ENCODE measurements at regions not wholly inside any gene's neighbourhood (a gene's known extent, or its start where the extent isn't known, plus 50 kb on each side); places are given as distances from the start of the nearest gene placed in this dataset.

DNA sequence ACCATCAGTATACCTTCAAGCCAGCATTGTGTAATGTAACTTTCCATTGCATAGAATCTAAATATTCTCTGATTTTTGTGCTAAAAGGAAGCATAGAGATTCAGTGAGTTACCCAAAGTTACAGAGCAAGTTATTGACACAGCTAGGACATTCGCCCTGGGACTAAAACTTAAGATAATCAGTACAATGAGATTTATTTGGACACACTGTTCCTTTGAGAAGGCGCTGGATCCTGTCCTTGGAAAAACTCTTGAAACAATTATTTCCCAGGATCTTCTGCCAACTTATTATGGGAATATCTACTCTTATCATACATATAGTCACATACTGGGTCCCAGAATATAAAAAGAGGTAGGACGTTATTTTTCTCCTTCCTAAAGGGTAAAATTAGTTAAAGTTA lies 392.0 kb downstream of the UBE2NL start (continued):
- TF ChIP-seq JUN (CRISPR knock-in tag; IDR thresholded peaks at IDR 0.05) (no peak), CREB1 (CRISPR knock-in tag; IDR thresholded peaks at IDR 0.05) (no peak)
- TF ChIP-seq, protein P1, sequence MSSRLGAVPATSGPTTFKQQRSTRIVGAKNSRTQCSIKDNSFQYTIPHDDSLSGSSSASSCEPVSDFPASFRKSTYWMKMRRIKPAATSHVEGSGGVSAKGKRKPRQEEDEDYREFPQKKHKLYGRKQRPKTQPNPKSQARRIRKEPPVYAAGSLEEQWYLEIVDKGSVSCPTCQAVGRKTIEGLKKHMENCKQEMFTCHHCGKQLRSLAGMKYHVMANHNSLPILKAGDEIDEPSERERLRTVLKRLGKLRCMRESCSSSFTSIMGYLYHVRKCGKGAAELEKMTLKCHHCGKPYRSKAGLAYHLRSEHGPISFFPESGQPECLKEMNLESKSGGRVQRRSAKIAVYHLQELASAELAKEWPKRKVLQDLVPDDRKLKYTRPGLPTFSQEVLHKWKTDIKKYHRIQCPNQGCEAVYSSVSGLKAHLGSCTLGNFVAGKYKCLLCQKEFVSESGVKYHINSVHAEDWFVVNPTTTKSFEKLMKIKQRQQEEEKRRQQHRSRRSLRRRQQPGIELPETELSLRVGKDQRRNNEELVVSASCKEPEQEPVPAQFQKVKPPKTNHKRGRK (CRISPR knock-in tag; IDR thresholded peaks at IDR 0.05; ENCODE audit: borderline replicate concordance) = no peak
- TF ChIP-seq, protein P2, sequence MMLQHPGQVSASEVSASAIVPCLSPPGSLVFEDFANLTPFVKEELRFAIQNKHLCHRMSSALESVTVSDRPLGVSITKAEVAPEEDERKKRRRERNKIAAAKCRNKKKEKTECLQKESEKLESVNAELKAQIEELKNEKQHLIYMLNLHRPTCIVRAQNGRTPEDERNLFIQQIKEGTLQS (CRISPR knock-in tag; conservative IDR thresholded peaks at IDR 0.05) = no peak

DNA sequence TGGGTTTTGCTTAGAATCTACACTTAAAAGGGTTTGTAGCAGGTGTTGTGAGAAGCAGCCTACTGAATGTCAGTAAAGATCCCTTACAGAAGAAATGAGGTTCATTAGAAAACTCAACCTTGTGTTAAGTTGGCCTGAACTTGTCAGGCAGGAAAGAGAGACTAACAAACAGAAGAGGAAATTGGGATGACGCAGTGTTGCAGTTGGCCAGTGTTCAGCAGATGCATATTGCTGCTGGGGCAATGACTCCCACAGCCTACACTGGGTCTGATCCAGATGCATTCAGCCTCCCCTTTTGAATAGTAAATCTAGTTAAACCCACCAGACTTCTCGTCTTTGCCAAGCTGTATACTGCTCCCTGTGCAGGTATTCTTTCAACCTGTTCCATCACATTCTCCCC lies 409.4 kb downstream of the UBE2NL start:
- TF ChIP-seq, protein P3, sequence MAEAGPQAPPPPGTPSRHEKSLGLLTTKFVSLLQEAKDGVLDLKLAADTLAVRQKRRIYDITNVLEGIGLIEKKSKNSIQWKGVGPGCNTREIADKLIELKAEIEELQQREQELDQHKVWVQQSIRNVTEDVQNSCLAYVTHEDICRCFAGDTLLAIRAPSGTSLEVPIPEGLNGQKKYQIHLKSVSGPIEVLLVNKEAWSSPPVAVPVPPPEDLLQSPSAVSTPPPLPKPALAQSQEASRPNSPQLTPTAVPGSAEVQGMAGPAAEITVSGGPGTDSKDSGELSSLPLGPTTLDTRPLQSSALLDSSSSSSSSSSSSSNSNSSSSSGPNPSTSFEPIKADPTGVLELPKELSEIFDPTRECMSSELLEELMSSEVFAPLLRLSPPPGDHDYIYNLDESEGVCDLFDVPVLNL (CRISPR knock-in tag; IDR thresholded peaks at IDR 0.05; ENCODE audit: borderline replicate concordance, low read depth) = no peak
- TF ChIP-seq, protein P4, sequence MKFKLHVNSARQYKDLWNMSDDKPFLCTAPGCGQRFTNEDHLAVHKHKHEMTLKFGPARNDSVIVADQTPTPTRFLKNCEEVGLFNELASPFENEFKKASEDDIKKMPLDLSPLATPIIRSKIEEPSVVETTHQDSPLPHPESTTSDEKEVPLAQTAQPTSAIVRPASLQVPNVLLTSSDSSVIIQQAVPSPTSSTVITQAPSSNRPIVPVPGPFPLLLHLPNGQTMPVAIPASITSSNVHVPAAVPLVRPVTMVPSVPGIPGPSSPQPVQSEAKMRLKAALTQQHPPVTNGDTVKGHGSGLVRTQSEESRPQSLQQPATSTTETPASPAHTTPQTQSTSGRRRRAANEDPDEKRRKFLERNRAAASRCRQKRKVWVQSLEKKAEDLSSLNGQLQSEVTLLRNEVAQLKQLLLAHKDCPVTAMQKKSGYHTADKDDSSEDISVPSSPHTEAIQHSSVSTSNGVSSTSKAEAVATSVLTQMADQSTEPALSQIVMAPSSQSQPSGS (CRISPR knock-in tag; IDR thresholded peaks at IDR 0.05; ENCODE audit: borderline replicate concordance, low read depth) = no peak
- peaks cover 41% of the 10 kb centered on the region for H3K36me3 Mint-ChIP-seq
- ATAC-seq = no peak
- peaks cover 4% of the 10 kb centered on the region for H3K27me3 Mint-ChIP-seq (ENCODE audit: low read depth)
- ChIA-PET POLR2A (no interaction called here), CTCF (no interaction called here)
- no peak overlapping the region for H3K4me3 Mint-ChIP-seq
- H3K9me3 Mint-ChIP-seq = peaks cover 72% of the 10 kb centered on the region
- H3K27ac Mint-ChIP-seq = no peak overlapping the region
- no peak for DNase-seq (ENCODE audit: low spot score)
- no peaks in the 10 kb centered on the region for H3K4me1 Mint-ChIP-seq

DNA sequence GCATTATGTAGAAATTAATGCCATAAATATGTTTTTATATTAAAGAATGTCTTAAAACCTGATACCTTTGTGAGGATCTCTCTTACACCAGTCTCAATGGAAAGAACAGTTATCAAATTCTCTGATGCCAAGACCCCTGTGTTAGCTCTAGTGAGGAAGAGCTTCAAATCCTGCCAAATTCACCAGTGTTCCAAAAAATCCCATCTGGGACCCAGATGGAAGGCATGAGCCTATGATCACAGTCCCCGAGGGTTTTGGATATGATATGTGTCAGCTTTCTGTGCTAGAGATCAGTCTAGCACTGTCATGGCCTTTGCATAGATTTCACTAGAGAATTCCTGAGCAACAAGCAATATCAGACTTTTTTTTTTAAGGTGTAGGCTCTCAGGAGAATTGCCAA lies 412.1 kb downstream of the UBE2NL start:
- CTCF ChIA-PET = no interaction called here
- Mint-ChIP-seq H3K36me3 (peaks cover 28% of the 10 kb centered on the region), H3K27me3 (ENCODE audit: low read depth) (no peaks in the 10 kb centered on the region; the same call in none of the 2 replicates), H3K4me3 (no peak overlapping the region), H3K9me3 (peaks cover 58% of the 10 kb centered on the region), H3K27ac (no peak overlapping the region), H3K4me1 (no peaks in the 10 kb centered on the region)
- no peak for DNase-seq (ENCODE audit: low spot score)
- ATAC-seq = no peak
- POLR2A ChIA-PET = no interaction called here
- TF ChIP-seq, protein P3 (CRISPR knock-in tag; IDR thresholded peaks at IDR 0.05; ENCODE audit: borderline replicate concordance, low read depth) = no peak
- TF ChIP-seq, protein P5, sequence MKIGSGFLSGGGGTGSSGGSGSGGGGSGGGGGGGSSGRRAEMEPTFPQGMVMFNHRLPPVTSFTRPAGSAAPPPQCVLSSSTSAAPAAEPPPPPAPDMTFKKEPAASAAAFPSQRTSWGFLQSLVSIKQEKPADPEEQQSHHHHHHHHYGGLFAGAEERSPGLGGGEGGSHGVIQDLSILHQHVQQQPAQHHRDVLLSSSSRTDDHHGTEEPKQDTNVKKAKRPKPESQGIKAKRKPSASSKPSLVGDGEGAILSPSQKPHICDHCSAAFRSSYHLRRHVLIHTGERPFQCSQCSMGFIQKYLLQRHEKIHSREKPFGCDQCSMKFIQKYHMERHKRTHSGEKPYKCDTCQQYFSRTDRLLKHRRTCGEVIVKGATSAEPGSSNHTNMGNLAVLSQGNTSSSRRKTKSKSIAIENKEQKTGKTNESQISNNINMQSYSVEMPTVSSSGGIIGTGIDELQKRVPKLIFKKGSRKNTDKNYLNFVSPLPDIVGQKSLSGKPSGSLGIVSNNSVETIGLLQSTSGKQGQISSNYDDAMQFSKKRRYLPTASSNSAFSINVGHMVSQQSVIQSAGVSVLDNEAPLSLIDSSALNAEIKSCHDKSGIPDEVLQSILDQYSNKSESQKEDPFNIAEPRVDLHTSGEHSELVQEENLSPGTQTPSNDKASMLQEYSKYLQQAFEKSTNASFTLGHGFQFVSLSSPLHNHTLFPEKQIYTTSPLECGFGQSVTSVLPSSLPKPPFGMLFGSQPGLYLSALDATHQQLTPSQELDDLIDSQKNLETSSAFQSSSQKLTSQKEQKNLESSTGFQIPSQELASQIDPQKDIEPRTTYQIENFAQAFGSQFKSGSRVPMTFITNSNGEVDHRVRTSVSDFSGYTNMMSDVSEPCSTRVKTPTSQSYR (CRISPR knock-in tag; IDR thresholded peaks at IDR 0.05) = no peak
- TF ChIP-seq, protein P2 (CRISPR knock-in tag; conservative IDR thresholded peaks at IDR 0.05) = no peak
- TF ChIP-seq, protein P6, sequence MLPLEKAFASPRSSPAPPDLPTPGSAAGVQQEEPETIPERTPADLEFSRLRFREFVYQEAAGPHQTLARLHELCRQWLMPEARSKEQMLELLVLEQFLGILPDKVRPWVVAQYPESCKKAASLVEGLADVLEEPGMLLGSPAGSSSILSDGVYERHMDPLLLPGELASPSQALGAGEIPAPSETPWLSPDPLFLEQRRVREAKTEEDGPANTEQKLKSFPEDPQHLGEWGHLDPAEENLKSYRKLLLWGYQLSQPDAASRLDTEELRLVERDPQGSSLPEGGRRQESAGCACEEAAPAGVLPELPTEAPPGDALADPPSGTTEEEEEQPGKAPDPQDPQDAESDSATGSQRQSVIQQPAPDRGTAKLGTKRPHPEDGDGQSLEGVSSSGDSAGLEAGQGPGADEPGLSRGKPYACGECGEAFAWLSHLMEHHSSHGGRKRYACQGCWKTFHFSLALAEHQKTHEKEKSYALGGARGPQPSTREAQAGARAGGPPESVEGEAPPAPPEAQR (CRISPR knock-in tag; IDR thresholded peaks at IDR 0.05) = no peak
- TF ChIP-seq, protein P4 (CRISPR knock-in tag; IDR thresholded peaks at IDR 0.05; ENCODE audit: borderline replicate concordance, low read depth) = no peak
- TF ChIP-seq TEAD4 (CRISPR knock-in tag; IDR thresholded peaks at IDR 0.05) = no peak
- no peak for TF ChIP-seq GTF2I (CRISPR knock-in tag; conservative IDR thresholded peaks at IDR 0.05)
- TF ChIP-seq, protein P7, sequence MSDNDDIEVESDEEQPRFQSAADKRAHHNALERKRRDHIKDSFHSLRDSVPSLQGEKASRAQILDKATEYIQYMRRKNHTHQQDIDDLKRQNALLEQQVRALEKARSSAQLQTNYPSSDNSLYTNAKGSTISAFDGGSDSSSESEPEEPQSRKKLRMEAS (CRISPR knock-in tag; IDR thresholded peaks at IDR 0.05) = no peak
- no peak for TF ChIP-seq ZNF317 (CRISPR knock-in tag; IDR thresholded peaks at IDR 0.05; ENCODE audit: borderline replicate concordance, low read depth)
- TF ChIP-seq FOXP1 (CRISPR knock-in tag; IDR thresholded peaks at IDR 0.05; ENCODE audit: borderline replicate concordance) = no peak
- TF ChIP-seq, protein P8, sequence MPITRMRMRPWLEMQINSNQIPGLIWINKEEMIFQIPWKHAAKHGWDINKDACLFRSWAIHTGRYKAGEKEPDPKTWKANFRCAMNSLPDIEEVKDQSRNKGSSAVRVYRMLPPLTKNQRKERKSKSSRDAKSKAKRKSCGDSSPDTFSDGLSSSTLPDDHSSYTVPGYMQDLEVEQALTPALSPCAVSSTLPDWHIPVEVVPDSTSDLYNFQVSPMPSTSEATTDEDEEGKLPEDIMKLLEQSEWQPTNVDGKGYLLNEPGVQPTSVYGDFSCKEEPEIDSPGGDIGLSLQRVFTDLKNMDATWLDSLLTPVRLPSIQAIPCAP (CRISPR knock-in tag; IDR thresholded peaks at IDR 0.05) = no peak
- TF ChIP-seq OVOL2 (CRISPR knock-in tag; IDR thresholded peaks at IDR 0.05; ENCODE audit: borderline replicate concordance) = no peak
- no peak for TF ChIP-seq NR2C2 (CRISPR knock-in tag; IDR thresholded peaks at IDR 0.05)
- TF ChIP-seq EMX1 (CRISPR knock-in tag; IDR thresholded peaks at IDR 0.05) = no peak
- no peak for TF ChIP-seq RELA (CRISPR knock-in tag; IDR thresholded peaks at IDR 0.05; ENCODE audit: borderline replicate concordance)
- TF ChIP-seq CREB1 (CRISPR knock-in tag; IDR thresholded peaks at IDR 0.05) = no peak
- TF ChIP-seq NR1H2 (CRISPR knock-in tag; IDR thresholded peaks at IDR 0.05) = no peak
